22Rv1 (cell line): ENCODE measurements at regions not wholly inside any gene's neighbourhood (a gene's known extent, or its start where the extent isn't known, plus 50 kb on each side); places are given as distances from the start of the nearest gene placed in this dataset.

Source experiments
- CTCF ChIP-seq: fragments of 450-650 bp; IDR thresholded peaks from 2 replicates; pipeline ENCODE4 v1.5.1; 2017; ENCODE audit warnings: mild to moderate bottlenecking
- ZFX ChIP-seq: fragments of 450-650 bp; IDR thresholded peaks from 2 replicates; pipeline ENCODE4 v1.6.1; 2017; ENCODE audit warnings: antibody characterized with exemption, borderline replicate concordance

GRCh38 chr4:177505171-177505615, 63.0 kb upstream of the AGA start:
- TF ChIP-seq CTCF = peak; percentile 25
- TF ChIP-seq ZFX = no peak
